GM03348 (cell line): ENCODE measurements at regions not wholly inside any gene's neighbourhood (a gene's known extent, or its start where the extent isn't known, plus 50 kb on each side); places are given as distances from the start of the nearest gene placed in this dataset.
"Not testable (repeated sequence)": the region's sequence is repeated elsewhere in the genome, so short reads cannot be mapped to it uniquely, and the experiment has no call there.

Source experiments
- DNase-seq: peaks from one replicate; pipeline ENCODE4 v3.0.0; 2012; ENCODE audit warnings: low spot score

DNA sequence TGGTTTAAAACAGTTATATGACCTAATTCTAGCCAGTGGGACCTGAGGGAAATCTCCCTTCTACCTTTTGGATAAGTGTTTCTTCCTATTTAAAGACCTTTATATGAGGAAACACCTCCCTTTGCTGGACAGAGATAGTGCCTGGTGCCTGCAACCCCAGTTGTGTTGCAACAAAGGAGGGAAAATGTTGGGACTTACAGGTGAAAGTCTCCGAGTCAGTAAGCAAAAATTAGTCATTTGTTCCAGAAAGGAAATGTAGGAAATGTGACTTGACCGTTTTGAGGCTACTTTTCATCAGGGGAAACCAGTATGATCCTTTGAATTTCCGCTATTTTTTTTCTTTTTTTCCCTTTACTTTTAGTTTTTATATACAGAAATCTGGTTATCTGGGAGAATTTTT, 165.5 kb downstream of the DKK1 start:
- DNase-seq, result no peak

DNA sequence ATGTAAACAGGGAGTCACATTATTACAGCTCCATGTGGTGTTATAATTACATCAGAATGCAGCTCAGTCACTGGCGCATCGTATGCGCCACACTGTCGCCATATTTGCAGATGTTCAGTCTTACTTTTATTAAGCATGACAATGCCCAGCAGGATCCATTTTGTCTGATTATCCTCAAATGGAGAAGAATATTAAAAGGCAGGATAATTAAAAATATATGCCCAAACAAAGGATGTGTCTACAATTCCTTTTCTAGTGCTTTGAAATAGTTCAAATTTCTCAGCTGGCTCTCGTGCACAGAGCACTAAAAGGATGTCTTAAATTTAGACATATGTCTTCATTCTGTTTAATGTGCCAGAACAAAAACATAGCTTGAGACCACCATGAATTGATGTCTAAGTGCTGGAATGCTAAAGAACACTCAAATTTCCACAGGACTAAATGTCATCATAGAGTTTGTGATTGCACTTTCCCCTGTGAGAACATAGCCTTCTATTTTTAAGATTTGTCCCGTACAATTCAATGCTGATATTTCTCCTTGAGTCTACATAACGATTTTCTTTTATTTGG, 168.0 kb downstream of the DKK1 start:
- no peak for DNase-seq

DNA sequence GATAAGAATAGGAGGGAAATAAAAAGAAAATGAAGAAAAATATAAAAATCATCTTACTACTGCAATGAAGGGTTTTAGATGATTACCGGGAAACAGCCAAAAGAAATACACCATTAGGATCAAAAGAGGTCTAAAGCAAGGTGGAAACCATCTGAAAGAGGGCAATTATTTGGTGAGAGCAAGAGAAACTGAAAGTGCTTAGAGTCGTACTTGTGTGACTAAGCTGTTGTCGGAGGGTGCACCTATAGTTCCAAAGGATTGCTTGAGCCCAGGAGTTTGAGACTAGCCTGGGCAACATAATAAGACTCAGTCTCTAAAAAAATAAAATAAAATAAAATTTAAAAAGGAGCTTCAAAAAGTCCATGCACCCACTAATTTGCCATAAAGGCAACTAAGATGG, 169.5 kb downstream of the DKK1 start:
- DNase-seq, result no peak

DNA sequence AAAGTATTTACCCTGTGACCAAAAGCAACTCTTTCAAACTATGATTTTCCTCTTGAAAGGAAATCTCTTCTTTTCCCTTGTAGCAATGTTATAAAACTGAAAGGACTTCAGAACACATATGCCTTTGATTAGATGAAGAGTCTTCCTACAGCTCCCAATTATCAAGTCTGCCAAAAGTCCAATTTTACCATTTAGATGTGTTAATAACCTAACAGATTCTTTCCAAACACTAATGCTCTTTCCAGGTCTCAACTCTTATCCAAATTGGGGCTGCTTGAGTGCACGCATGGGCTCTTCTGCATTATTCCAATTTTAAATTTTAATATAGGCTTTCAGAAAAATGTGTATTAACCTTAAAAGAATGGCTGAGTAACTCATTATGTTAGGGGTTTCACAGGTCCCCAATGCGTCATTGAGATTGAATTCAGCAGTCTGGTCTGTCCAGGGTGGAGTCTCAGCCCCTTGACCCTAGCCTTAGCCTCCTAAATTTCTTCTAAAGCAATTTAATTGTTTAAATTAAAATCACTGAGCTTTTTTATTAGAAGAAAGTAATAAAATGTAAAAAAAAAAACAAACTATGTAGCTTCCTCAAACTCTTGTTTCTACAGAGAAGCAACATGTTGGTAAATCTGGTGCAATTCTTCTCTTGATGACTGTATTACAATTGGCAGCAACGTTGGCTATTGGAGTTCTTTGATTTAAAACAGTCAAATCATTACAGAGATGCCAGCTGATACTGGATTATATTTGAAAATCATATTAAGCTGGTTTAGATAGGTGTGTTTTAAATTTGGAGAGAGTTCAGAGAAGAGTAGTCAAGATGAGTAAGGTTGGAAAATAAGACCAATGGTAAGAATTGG, 170.4 kb downstream of the DKK1 start:
- DNase-seq, result peak; percentile 26

DNA sequence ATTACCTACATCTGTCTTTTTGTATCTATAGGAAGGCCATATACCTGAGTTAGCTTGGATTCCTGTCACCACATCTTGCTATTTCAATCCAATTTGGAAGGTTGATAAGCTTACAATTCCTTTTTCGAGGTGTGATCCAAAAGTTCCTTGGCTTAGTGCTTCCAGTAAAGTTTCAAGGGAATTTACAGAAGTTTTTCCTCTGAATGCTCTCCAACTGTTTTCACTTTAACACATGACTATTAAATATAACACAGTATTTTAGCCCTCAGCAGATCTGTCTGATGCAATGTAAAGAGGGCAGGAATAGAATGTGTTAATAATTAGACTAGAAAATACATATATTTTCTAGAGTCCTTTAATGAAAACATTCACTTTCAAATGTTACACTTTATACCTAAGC, 171.4 kb downstream of the DKK1 start:
- DNase-seq, result peak; percentile 7

DNA sequence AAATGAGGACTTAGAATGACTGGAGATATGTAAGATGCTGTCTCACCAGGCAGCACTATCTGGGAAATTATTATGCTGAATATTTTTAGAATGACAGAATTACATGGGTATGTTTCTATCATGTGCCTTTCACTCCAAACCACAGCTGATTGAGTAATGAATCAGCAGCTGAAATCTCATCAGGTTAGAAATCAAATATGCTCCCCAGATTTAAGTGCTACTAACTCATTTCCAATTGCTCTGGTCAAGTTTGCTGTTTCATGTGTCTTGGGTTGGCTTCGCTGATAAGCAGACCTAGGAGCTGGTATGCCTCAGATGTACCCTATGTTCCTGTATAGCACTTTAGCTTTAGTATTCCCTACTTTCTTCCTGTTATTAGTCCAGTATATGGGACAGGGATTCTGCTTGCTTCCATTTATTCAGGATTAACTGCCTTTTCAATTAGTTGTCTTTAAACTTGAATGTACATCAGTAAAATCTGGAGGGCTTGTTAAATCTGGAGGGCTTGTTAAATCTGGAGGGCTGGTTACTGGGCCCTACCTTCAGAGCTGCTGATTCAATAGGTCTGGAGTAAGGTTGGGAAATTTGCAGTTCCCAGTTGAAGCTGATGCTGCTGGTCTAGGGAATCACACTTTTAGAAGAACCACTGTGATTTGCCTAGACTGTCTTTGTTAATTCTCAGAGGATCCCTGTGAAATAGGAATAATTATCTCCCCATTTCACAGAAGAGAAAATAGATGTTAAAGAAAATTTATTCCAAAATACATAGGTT, 172.9 kb downstream of the DKK1 start:
- DNase-seq, result peak; percentile 82

DNA sequence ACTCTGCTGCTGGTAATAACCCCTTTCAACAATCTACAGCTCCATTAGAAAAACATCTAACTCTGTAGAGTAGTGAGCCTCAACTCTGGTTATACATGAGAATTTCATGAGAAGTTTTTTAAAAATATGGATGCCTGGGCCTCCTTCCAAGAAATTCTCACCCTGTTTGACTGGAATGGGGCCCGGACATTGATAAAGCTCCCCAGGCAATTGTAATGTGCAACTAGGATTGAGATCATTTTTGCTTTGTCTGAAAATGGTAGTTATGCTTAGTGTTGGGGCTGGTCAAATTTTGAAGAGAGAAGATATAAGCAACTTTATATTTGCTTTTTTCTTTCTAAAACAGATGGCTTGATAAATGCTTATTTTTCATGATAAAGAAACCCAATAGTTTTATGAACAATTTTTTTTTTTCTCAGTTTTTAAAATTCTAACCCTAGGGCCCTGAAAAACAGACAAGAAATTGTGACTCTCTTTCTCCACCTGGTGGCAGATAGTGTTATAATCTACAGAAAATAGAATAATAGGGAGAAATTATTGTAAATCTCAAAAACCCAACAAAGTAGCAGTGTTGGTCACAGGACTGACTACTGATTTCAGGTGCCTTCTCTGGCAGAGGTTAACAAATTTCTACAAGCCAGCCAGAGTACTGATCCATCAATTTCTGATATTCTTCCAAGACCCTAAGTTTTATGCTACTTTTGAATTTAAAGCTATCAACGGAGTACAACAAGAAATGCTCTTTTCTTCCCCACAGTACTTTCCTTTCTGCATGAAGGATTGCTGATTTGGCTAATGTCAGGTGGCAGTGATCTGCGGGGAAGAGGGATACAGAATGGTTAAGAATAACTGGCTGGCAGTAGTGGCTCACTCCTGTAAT, 174.8 kb downstream of the DKK1 start:
- DNase-seq, result peak; percentile 41

DNA sequence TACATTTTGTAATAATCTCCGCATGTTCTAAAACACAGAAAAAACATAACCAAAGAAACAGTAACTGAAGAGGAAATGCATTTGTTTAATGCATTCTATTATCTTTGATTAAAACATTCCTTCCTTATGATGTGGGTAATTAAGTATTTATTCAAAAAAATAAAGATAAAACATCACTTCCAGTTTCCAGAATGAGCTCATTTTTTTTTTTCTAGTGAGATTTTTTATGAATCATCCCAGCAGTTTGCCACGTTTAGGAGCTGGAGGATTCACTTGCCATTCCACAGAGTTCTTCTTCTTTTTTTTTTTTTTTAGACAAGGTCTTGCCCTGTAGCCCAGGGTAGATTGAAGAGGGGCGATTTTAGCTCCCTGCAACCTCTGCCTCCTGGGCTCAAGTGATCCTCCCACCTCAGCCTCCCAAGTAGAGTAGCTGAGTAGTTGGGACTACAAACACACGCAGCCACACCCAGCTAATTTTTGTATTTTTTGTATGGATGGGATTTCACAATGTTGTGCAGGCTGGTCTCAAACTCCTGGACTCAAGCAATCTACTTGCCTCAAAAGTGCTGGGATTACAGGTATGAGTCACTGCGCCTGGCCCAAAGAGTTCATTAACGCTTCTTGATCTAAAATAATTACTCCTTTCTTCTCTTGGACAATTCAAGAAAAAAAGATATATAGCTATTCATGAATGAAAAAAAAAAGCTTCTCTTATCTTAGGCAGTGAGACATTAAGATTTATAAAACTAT, 177.3 kb downstream of the DKK1 start:
- peak; percentile 57 for DNase-seq

DNA sequence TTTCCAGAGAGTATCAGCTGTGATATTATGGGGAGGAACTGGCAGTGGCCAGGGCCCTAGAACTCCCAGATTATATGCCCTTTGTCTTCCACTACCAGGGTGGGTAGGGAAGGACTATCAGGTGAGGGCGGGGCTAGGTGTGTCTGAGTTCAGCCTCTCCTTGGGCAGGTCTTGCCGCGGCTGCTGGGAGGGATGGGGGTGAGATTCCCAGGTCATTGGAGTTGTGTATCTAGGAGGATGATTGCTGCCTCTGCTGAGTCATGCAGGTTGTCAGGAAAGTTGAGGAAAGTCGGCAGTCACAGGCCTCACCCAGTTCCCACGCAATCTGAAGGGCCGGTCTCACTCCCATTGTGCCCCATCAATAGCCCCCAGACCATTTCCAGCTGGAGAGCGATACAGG, 185.2 kb downstream of the DKK1 start:
- no peak for DNase-seq

DNA sequence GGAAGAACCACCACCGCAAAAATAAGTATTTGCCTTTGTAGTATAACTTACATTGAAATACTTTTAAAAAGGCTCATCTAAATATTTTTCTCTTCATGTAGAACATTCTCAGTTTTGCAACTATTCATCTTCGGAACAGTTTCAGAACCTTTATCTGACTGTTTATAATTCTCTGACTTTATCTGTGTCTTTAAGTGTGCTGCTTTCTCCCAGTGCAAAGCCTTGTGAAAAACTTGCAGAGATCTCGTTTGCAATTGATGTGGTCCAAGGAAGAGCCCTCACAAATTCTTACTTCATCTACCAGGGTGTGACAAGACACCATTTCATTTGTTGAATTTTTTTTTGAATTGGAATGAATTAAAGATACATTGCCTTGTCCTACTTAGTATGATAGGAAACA, 186.4 kb downstream of the DKK1 start:
- no peak for DNase-seq

DNA sequence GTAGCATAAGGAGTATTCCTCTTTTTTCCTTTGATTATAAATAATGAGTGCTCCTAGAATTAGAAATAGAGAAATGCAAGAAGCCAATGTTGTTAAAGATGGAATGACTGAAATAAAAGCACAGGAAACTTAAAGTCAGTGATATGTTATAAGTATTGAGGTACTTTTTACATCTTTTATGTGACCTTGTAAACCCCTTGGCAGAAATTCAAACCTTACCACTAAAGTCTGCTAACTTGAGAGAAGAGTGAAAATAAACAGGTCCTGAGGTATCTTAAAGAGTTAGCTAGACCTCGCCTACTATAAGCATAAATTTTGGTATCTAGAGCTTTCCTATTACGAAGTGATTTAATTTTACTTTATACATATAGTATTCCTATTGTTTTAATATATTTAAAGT, 188.2 kb downstream of the DKK1 start:
- no peak for DNase-seq

DNA sequence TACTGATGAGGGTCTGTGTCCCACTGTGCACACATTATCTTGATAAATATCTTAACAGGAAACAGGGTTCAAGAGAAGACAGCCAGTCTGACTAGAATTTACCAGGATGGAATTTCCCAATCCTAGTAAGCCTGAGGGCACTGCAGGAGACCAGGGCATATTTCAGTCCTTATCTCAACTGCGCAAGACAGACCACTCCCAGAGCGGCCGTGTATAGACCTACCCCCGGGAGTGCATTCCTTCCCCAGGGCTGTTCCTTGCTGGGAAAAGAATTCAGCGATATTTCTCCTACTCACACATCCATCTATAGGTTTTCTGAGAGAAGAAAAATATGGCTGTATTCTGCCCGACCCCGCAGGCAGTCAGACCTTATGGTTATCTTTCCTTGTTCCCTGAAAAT, 191.3 kb downstream of the DKK1 start:
- DNase-seq, result not testable (repeated sequence)

DNA sequence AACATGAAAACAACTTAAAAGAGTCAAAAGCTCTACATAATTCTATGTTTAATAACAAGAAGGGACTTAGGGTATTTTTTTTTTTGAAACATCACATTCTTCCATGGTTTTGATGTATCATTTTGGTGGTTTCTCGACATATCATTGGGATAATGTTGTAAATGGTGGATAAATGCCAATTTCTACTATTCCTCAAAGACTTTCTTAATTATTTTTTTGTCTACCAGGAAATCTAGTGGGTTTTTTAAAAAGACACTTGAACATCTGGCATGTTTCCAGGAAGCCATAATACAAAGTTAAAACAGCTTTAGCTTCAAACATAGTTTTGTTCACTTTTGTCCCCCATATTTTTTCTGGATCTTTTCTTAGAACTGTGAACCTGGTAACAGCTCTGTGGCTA, 200.4 kb downstream of the DKK1 start:
- DNase-seq, result no peak

DNA sequence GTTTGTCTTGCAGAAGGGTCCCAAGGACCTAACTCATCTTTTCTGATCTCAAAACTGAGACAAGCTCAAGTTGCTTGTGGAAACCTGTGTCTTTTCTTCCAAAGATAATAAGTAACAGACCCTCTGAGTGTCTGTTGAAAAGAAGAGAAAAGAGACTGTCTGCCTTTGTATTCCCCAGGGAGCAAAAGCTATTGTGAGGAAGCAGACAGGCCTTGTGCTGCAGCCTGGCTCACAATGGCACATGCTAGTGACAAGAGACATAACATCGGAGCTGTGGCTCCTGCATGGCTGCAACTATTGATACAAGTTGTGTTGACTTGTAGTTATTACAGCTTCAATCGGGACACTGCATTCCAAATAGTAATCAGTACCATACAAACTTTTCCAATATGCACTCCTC, 202.9 kb downstream of the DKK1 start:
- DNase-seq, result no peak

DNA sequence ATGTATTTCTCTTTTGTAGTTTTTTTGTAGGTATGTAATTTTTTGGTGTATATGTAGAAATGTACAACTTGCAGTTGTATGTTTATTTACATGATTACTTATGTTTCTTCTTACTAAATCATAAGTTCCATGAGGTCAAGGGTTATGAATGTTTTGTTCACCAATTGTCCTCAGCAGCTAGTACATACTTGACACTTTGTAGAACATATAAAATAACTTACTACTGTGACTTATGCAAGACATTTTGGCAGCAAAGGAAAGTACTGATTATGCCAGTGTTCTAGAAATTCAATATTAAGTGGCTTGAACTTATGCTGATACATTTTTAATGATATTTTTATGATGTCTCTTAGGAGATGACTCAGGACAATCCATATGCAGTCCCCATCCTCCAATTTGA, 209.6 kb downstream of the DKK1 start:
- no peak for DNase-seq

DNA sequence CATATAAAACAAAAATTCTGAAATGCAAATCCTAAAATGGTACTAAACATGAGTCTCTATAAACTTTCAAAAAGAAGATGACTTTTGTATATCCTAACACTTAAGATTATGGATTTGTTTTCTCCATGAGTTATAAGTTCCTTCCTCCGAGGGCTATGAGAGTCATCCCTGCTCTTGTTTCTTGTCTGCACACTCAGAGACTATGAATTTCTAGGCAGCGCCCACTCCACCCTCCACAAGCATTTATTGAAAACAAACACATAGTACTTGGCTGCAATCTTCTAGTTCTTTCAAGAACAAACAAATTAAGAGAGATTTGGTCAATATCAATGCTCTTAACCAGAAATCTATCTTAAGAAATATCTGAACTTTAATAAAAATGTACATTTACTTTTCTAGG, 211.7 kb downstream of the DKK1 start:
- peak; percentile 35 for DNase-seq

DNA sequence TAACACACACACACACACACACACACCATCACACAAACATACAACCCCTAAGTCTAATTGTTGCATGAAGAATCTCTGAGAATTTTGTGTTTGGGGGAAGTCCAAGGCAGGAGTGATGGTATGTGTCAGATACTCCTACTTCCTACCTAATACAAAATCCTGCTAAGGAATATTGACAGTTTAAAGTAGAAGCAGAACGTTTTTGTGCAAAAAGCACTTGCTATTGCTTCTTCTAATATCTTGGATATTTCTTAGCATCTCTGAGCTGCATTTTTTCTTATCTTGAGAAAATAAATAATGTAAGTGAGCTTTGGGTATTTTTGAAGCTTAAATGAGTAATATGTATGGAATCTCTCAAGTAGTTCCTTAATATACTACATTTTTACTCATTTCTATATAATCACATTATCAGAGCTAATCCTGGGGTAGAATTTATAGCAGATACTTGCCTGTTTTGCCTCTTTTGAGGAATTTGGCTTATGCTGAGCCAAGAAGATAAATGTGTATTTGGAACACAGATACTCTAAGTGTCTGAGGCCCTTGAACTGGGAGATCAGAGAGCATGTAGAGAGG, 212.3 kb downstream of the DKK1 start:
- DNase-seq, result no peak

DNA sequence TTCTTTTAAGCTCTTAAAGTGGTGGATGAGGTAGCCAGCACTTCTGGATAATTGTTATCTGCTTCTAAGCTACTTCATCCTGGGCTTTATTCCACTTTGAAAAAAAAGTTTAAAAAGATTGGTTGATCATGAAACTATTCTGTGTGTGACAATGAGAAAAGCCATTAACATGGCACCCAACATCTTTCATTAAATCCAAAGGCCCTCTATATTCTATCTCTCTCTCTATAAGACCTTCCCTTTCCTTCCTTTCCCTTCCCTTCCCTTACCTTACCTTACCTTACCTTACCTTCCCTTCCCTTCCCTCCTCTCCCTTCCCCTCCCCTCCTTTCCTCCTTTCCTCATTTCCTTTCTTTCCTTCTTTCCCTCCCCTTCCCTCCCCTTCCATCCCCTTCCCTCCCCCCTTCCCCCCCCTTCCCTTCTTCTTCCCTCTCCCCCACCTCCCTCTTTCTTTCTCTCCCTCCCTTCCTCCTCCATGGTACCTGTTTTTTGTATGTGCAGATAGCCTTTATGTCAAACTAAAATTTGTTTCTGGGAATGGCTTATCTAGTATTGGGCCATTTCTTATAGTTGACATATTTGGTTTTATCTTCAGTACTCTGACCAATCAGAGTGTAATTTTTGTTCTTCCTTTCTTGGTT, 218.7 kb downstream of the DKK1 start:
- no peak for DNase-seq

DNA sequence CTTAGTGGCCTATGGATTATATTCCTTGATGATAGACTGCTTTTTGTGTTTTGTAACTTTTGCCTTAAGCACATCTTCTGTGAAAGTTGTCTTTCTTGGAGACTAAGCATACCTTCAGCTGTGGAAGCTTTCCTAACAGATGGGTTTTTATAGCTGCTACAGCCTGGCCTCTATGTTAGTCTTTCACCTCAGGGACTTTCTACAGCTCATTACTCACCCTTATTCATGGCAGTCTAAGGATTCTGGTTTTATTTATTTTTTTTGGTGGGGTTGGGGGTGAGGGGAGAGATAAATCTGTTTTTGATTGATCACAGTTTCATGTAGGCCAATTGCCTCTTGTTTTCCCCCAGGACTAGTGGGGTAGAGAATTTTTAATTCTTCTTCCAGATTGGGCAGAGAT, 219.9 kb downstream of the DKK1 start:
- DNase-seq, result no peak

DNA sequence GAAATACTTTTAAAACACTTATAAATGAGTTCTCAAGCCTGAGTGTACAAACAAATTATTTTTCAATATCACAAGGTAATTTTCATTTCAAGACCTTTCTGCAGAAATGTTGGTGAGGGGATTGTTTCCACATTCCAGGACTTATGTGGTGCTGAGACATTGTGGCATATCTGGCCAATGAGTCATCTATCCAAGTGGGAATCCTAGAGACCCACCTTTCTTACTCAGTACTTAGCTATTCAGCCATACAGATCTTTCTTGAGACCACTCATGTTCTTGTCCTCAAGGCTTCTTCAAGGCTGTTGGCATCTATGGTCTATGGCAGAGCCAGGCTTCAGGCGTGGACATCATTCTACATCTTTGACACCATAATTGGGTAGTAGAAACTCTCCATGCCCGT, 225.4 kb downstream of the DKK1 start:
- no peak for DNase-seq
